Middle frontal gyrus (tissue), 1 donor: ENCODE measurements at regions not wholly inside any gene's neighbourhood (a gene's known extent, or its start where the extent isn't known, plus 50 kb on each side); places are given as distances from the start of the nearest gene placed in this dataset.
"Not testable (repeated sequence)": the region's sequence is repeated elsewhere in the genome, so short reads cannot be mapped to it uniquely, and the experiment has no call there.

Experiments used
- DNase-seq: peaks from one replicate; pipeline ENCODE4 v3.0.0-alpha.2; 2015; ENCODE audit warnings: low spot score; ENCODE audit errors: extremely low spot score

- DNase-seq, result no peak
Observed at GRCh38 chr9:87359958-87360601, 137.6 kb upstream of the DAPK1 start.

- DNase-seq, result no peak
Observed at GRCh38 chr9:87370049-87370685, 127.5 kb upstream of the DAPK1 start.

DNA sequence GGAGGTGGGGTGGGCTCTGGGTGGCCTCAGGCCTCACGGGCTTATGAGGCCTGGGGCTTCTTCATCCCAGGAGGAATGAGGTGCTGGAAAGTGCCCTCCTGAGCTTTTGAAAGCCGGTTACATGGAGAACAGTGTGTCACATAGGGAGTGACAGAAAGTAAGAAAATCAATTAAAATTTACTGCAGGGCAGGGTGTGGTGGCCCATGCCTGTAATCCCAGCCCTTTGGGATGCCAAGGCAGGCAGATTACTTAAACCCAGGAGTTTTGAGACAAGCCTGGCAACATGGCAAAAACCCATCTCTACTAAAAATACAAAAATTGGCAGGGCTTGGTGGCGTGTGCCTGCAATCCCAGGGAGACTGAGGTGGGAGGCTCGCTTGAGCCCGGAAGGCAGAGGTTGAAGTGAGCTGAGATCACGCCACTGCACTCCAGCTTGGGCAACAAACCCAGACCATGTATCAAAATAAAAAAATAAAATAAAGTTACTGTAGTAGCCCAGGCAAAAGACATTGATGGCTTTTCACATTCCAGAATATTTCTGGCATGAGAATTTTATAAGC lies 125.8 kb upstream of the DAPK1 start:
- no peak for DNase-seq

DNA sequence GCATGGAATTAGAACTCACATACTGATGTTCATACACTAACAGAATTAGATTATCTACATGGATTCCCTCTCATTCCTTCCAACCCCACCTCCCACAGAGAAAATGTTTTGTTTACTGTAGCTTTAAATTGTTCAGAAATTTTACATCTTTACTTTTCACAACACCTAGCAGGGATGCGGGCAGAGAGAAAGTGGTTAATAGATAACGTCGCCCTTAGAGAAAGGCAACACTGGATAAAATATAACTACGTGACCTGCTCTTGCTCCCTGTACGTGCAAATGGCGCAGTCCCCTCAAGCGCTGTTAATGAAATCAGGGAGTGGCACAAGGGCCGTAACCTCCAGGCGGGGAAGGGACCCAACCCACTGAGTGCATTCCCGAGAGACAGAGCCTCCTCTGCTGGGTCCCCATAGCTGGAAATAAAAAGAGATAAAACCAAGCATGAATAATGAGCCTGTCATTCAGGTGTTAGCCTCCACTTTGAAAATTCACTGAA lies 125.3 kb upstream of the DAPK1 start:
- no peak for DNase-seq

- DNase-seq, result not testable (repeated sequence)
Observed at GRCh38 chr9:87374023-87374919, 123.4 kb upstream of the DAPK1 start.

GRCh38 chr9:87375397-87376073 lies 122.1 kb upstream of the DAPK1 start:
- DNase-seq, result no peak

DNA sequence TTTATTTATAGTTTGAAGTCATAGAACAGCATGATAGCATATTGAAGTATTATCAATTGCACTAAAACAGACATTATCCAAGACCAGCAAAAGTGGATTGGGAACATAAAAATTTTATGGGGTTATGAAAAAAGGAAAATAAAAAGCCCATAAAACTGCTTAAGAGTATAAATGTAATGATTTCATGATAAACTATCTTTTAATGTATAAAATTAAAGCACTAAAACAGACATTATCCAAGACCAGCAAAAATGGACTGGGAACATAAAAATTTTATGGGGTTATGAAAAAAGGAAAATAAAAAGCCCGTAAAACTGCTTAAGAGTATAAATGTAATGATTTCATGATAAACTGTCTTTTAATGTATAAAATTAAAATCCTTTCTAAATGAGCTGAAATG lies 119.0 kb upstream of the DAPK1 start:
- DNase-seq, result no peak

- DNase-seq, result no peak
Observed at GRCh38 chr9:87379300-87379699, 118.4 kb upstream of the DAPK1 start.

- DNase-seq, result no peak
Observed at GRCh38 chr9:87381050-87381711, 116.5 kb upstream of the DAPK1 start.

- no peak for DNase-seq
Observed at GRCh38 chr9:87381746-87382145, 115.9 kb upstream of the DAPK1 start.

DNA sequence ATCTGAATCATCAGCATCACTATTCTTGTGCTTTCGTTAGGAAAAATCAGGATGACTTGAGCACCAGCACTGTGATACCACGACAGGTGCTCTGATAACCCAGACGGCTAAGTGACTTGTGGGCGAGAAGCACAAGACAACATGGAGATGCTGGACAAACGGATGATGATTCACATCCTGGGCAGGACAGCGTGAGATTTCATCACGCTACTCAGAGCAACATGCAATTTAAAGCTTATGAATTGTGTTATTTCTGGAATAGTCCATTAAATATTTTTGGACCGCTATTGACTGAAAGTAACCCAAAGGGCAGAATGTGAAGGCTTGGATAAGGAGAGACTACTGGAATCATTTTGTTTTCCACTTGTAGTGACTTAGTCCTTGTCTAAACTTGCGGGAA lies 114.8 kb upstream of the DAPK1 start:
- DNase-seq, result no peak

GRCh38 chr9:87383344-87384150 lies 114.1 kb upstream of the DAPK1 start:
- DNase-seq, result no peak

DNA sequence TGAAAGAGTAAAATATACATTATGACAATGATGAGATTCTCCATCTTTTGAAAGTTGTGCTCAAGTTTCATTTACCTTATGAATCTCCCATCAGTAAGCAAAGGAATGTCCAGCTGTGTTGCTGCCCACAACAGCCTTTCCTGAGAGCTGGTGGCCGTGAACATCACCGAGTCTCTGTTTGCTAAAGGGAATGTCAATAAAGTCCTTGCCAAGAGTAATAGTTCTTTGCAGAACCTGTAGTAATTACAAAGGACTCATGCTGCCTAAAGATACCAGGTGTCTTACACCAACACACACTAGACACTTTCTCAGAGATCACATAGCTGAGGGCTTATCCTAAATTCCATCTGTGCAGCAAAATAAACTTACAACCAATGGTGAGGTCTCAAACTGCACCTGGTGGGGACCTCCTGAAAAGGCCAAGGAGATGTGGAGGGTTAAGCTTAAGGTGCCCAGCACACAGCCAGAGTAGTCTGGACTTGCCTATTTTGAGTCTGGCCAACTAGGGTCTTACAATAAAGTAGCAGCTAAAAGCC lies 111.1 kb upstream of the DAPK1 start:
- DNase-seq, result no peak

DNA sequence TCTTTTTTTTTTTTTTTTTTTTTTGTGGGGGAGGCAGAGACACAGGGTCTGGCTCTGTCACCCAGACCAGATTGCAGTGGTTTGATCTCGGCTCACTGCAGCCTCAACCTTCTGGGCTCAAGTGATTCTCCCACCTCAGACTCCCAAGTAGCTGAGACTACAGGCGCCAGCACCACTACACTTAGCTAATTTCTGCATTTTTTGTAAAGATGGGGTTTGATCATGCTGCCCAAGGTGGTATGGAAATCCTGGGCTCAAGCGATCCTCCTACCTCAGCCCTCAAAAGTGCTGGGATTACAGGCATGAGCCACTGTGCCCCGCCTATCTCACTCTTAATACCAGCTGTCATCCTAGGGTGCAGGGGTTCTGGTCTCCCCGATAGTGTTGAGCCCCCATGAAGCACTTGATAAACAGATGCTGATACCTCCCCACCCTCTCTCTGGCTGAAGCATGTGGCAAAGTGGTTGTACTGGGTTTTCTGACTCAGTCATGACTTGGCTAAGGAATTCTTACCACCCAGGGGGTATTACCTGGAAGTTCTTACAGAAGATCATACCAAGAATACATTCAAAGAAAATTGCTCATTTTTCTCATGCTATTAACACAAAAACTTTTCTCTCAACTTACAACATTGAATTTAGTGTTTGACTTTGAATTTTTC lies 110.2 kb upstream of the DAPK1 start:
- no peak for DNase-seq

GRCh38 chr9:87388708-87389107 lies 109.0 kb upstream of the DAPK1 start:
- DNase-seq, result not testable (repeated sequence)

DNA sequence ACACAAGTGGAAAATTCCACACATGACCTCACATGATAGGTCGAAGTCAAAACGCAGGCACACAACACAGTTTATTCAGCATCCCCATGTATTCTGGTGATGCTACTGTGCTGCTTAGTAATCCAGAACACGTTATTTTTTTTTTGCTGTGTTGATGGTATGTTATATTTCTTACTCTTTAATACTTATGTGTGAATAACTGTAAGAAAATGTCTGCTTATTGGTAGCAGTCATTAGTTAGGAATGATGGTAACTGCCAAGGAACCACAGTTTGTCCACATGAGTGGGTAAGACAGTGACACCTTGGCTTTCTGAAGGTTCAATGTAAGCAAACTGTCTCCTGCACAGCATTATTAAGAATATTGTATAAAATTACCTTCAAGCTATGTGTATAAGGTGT lies 107.7 kb upstream of the DAPK1 start:
- no peak for DNase-seq

DNA sequence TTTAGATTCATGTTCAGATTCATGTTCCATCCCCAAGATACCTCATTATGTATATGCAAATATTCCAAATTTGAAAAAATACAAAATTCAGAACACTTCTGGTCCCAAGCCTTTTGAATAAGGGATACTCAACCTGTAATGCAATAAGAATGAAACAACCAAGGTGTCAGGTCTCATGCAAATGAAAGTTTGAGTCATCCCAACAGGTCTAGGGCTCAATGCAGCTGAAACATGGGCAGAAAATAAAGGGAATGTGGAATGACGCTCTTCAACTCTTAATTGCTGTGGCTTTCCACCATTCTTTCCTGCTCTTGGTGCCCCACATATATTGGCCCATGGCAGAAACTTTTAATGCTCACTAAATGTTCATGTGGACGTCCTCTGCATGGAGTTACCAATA lies 107.3 kb upstream of the DAPK1 start:
- no peak for DNase-seq

GRCh38 chr9:87392086-87392485 lies 105.6 kb upstream of the DAPK1 start:
- DNase-seq, result no peak

DNA sequence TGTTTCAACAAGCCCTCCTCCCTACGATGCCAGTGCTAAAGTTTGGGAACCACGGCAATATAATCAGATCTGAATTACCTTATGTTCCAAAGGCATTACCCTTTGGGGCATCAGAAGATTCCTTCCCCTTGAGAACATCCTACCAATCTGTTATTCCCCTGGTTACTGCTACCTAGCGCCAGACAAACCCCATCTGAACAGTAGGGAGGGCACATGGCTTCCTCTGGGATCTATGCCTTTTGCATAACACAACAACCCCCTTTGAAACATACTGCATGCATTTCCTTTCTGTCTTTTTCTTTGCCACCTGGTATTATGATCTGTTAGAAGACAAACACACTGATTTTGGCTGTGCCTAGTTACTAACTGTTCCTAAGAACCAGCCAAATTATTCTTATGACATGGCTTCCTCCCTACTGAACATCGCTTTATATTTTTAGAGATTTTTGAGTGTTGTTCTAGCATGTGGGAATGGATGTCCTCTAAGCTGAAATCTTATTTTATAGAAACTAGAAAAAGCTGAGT lies 103.9 kb upstream of the DAPK1 start:
- no peak for DNase-seq
